B cell (primary cell): ENCODE measurements at regions not wholly inside any gene's neighbourhood (a gene's known extent, or its start where the extent isn't known, plus 50 kb on each side); places are given as distances from the start of the nearest gene placed in this dataset.

ENCODE experiments used
- ATAC-seq: fragments of 200-7000 bp; cut with Tn5 transposase; one replicate; pipeline ENCODE4 v1.10.0; 2021; ENCODE audit warnings: low read depth, mild to moderate bottlenecking, moderate number of reproducible peaks, moderate library complexity
- CTCF ChIA-PET: fragments of 350-600 bp; sonication (Branson Sonifier 250); formaldehyde crosslinking; loops from one replicate; lab custom pipeline; 2021; ENCODE audit warnings: antibody characterized with exemption, inconsistent platforms; lab: Charles Lee
- POLR2A ChIA-PET: fragments of 350-600 bp; sonication (Branson Sonifier 250); formaldehyde crosslinking; loops from one replicate; lab custom pipeline; 2021; ENCODE audit warnings: antibody characterized with exemption; lab: Charles Lee
- DNase-seq: peaks from one replicate; pipeline ENCODE4 v3.0.0; 2013
- H2AFZ ChIP-seq: 2 replicates; pipeline ENCODE4 v1.6.1; 2012; ENCODE audit warnings: mild to moderate bottlenecking, low read depth, low read length; ENCODE audit not compliant: insufficient read depth, poor library complexity, severe bottlenecking
- H3K27ac ChIP-seq, 2 donors: 1 replicate in 1 of 2; 2 replicates in 1 of 2; pipeline ENCODE4 v1.5.1; 2012 to 2013; ENCODE audit warnings: low read length in 2 of 2, mild to moderate bottlenecking in 2 of 2, moderate library complexity in 1 of 2
- H3K27me3 ChIP-seq, 4 experiments: fragments of 200-600 bp in 1 of 4; sonication (generic) in 1 of 4; replicated peaks in 1 of 4; 1 replicate in 2 of 4; 2 replicates in 2 of 4; pipeline versions ENCODE4 v1.6.1 to v1.7.0; 2013 to 2016; ENCODE audit warnings: low read length in 3 of 4, mild to moderate bottlenecking in 2 of 4, mixed read lengths in 1 of 4, moderate library complexity in 1 of 4; ENCODE audit not compliant: insufficient read depth in 4 of 4, control insufficient read depth in 3 of 4; ENCODE audit errors: control extremely low read depth in 1 of 4
- H3K36me3 ChIP-seq, 2 experiments: replicated peaks in 1 of 2; 1 replicate in 1 of 2; 2 replicates in 1 of 2; pipeline versions ENCODE4 v1.6.1 to v1.7.1; 2013; ENCODE audit warnings: low read length in 1 of 2; ENCODE audit not compliant: insufficient read depth in 2 of 2, control insufficient read depth in 1 of 2; ENCODE audit errors: control extremely low read depth in 1 of 2, extremely low read depth in 1 of 2
- H3K4me1 ChIP-seq, 2 donors: fragments of 200-600 bp in 1 of 2; sonication (generic) in 1 of 2; 1 replicate in 1 of 2; 2 replicates in 1 of 2; pipeline versions ENCODE4 v1.5.1 to v1.6.1; 2013 to 2017; ENCODE audit warnings: low read length in 2 of 2; ENCODE audit not compliant: control insufficient read depth in 2 of 2, insufficient read depth in 2 of 2
- H3K4me2 ChIP-seq: replicated peaks from 2 replicates; pipeline ENCODE3; 2012; ENCODE audit warnings: mild to moderate bottlenecking, low read depth, low read length; ENCODE audit not compliant: poor library complexity, severe bottlenecking
- H3K4me3 ChIP-seq, 5 experiments: fragments of 200-600 bp in 1 of 5; sonication (generic) in 1 of 5; 1 replicate in 3 of 5; 2 replicates in 2 of 5; pipeline versions ENCODE4 v1.5.1 to v1.7.0; 2011 to 2016; ENCODE audit warnings: low read length in 4 of 5, mild to moderate bottlenecking in 4 of 5, low read depth in 2 of 5, control low read depth in 1 of 5, moderate library complexity in 1 of 5; ENCODE audit not compliant: insufficient read depth in 1 of 5; ENCODE audit errors: control extremely low read depth in 1 of 5, extremely low read depth in 1 of 5
- H3K79me2 ChIP-seq: fragments of 200-600 bp; sonication (generic); one replicate; pipeline ENCODE4 v1.6.0; 2016; ENCODE audit warnings: low read length; ENCODE audit not compliant: control insufficient read depth, insufficient read depth
- H3K9ac ChIP-seq: fragments of 200-600 bp; sonication (generic); 2 replicates; pipeline ENCODE4 v1.6.1; 2017; ENCODE audit warnings: mild to moderate bottlenecking, low read length, moderate library complexity
- H3K9me3 ChIP-seq, 3 donors: one replicate each; pipeline versions ENCODE4 v1.6.1 to v1.7.1; 2013; ENCODE audit warnings: low read length in 2 of 3; ENCODE audit not compliant: control insufficient read depth in 2 of 3, insufficient read depth in 1 of 3; ENCODE audit errors: control extremely low read depth in 1 of 3
- H4K20me1 ChIP-seq: 2 replicates; pipeline ENCODE4 v1.6.0; 2012; ENCODE audit warnings: mild to moderate bottlenecking, low read length; ENCODE audit not compliant: insufficient read depth, control insufficient read depth, poor library complexity, severe bottlenecking
- H3K27ac Mint-ChIP-seq: one replicate; pipeline ENCODE4 v1.8.0; 2021; ENCODE audit warnings: mixed read lengths
- H3K27me3 Mint-ChIP-seq: one replicate; pipeline ENCODE4 v1.8.0; 2021; ENCODE audit warnings: mixed read lengths
- H3K4me1 Mint-ChIP-seq: one replicate; pipeline ENCODE4 v1.8.0; 2021; ENCODE audit warnings: mixed read lengths
- H3K4me3 Mint-ChIP-seq: one replicate; pipeline ENCODE4 v1.8.0; 2021; ENCODE audit warnings: mixed read lengths
- H3K9me3 Mint-ChIP-seq: one replicate; pipeline ENCODE4 v1.8.0; 2022; ENCODE audit warnings: mixed read lengths; ENCODE audit not compliant: insufficient read depth
- CTCF ChIP-seq: fragments of 200-600 bp; IDR thresholded peaks from one replicate; pipeline ENCODE4 v1.8.0; 2022; ENCODE audit warnings: antibody characterized with exemption, mild to moderate bottlenecking
- EZH2 ChIP-seq: IDR thresholded peaks from 2 replicates; pipeline ENCODE4 v1.6.1; 2012; ENCODE audit warnings: borderline replicate concordance, low read depth, mild to moderate bottlenecking, moderate library complexity, low read length; ENCODE audit not compliant: insufficient read depth, poor library complexity, severe bottlenecking
- WGBS: methylation state at CpG from one replicate; pipeline ENCODE4 v1.1.5; 2013; ENCODE audit warnings: missing lambda C conversion rate; ENCODE audit not compliant: insufficient coverage; 5-methylcytosine and 5-hydroxymethylcytosine counted together
- intact Hi-C: fragments of 100-400 bp; cut with micrococcal nuclease; formaldehyde crosslinking; loops from one replicate; pipeline ENCODE4 v1.10.0; 2022

- no peak for ATAC-seq
- no peaks in the 10 kb centered on the region for H3K27me3 ChIP-seq
- H2AFZ ChIP-seq = no peak overlapping the region
- no peaks in the 10 kb centered on the region for H4K20me1 ChIP-seq
- Mint-ChIP-seq H3K27me3 (no peaks in the 10 kb centered on the region), H3K9me3 (no peaks in the 10 kb centered on the region), H3K4me3 (no peak overlapping the region), H3K4me1 (no peaks in the 10 kb centered on the region), H3K27ac (no peak overlapping the region)
- intact Hi-C loops = no loop called here
- H3K9ac ChIP-seq = no peak overlapping the region
- no peak for DNase-seq
- H3K79me2 ChIP-seq = no peaks in the 10 kb centered on the region
- TF ChIP-seq EZH2 = no peak
- H3K4me2 ChIP-seq = no peak overlapping the region
- ChIA-PET CTCF (no interaction called here), POLR2A (no interaction called here)
- 60% methylated on average over 1 of the region's 4 CpGs for WGBS
- H3K4me1 ChIP-seq = no peaks in the 10 kb centered on the region
- no peak overlapping the region for H3K27ac ChIP-seq
- H3K9me3 ChIP-seq = peaks cover 0 to 4% (median 0%) of the 10 kb centered on the region in 3 donors
- no peaks in the 10 kb centered on the region for H3K36me3 ChIP-seq
- no peak overlapping the region for H3K4me3 ChIP-seq
These were observed 256.4 kb downstream of the IGSF11 start for GRCh38 chr3:118778201-118778600.

GRCh38 chr3:118781232-118781631 lies 253.4 kb downstream of the IGSF11 start:
- Histone ChIP-seq H3K27ac (no peak overlapping the region), H3K27me3 (no peaks in the 10 kb centered on the region), H3K4me3 (no peak overlapping the region), H3K79me2 (no peaks in the 10 kb centered on the region), H3K4me1 (no peaks in the 10 kb centered on the region), H4K20me1 (no peaks in the 10 kb centered on the region), H2AFZ (no peak overlapping the region), H3K36me3 (no peaks in the 10 kb centered on the region), H3K9me3 (no peaks in the 10 kb centered on the region), H3K4me2 (no peak overlapping the region), H3K9ac (no peak overlapping the region)
- intact Hi-C loops = no loop called here
- H3K4me1 Mint-ChIP-seq = no peaks in the 10 kb centered on the region
- H3K27me3 Mint-ChIP-seq = peaks cover 5% of the 10 kb centered on the region
- no peak overlapping the region for H3K4me3 Mint-ChIP-seq
- H3K27ac Mint-ChIP-seq = no peak overlapping the region
- WGBS = 89% methylated on average over 3 of the region's 3 CpGs
- DNase-seq (no peak), ATAC-seq (no peak)
- ChIA-PET POLR2A (no interaction called here), CTCF (interaction anchor here (2.1 kb wide), 1 partner anchor 101 kb away, joined by 5 read pairs; no protein-coding TSS in a partner anchor)
- TF ChIP-seq CTCF (no peak), EZH2 (no peak)
- no peaks in the 10 kb centered on the region for H3K9me3 Mint-ChIP-seq
